ENCODE measurements at regions not wholly inside any gene's neighbourhood (a gene's known extent, or its start where the extent isn't known, plus 50 kb on each side); places are given as distances from the start of the nearest gene placed in this dataset.

DNA sequence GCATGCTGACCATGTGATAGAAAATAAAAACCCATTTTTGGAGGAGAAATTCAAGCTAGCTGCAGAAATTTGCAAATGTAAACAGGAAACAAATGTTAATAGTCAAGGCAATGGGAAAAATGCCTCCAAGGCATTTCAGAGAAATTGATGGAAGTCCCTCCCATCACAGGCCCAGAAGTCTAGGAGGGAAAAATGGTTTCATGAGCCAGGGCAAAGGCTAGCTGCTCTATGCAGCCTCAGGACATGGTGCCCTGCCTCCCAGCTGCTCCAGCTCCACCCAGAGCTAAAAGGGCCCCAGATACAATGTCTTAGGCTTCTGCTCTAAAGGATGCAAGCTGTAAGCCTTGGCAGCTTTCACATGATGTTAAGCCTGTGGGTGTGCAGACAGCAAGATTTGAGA, 1419.4 kb upstream of the CELF4 start:
- Histone ChIP-seq H3K27me3 (ENCODE audit: control insufficient read depth in 1 of 2, insufficient read depth in 1 of 2, low read length in 2 of 2) (no peaks in the 10 kb centered on the region), H3K23ac (ENCODE audit: low read length in 2 of 2) (no peak overlapping the region), H3K9me3 (ENCODE audit: control insufficient read depth, low read length) (peaks cover 3% of the 10 kb centered on the region), H2BK15ac (ENCODE audit: low read depth, poor library complexity, severe bottlenecking) (no peak overlapping the region), H3K18ac (ENCODE audit: low read depth in 1 of 2, low read length in 2 of 2) (no peak overlapping the region), H3K4me3 (ENCODE audit: insufficient read depth in 1 of 2, low read depth in 1 of 2, low read length in 2 of 2) (no peak overlapping the region), H2BK12ac (ENCODE audit: low read length in 2 of 2) (no peak overlapping the region), H3K14ac (ENCODE audit: low read length in 2 of 2) (no peak overlapping the region), H3K9ac (ENCODE audit: low read length) (no peak overlapping the region), H4K8ac (ENCODE audit: low read length) (no peak overlapping the region), H4K91ac (ENCODE audit: low read length) (no peak overlapping the region), H3K36me3 (ENCODE audit: control insufficient read depth in 1 of 2, insufficient read depth in 2 of 2, low read depth in 1 of 2, low read length in 2 of 2) (no peaks in the 10 kb centered on the region), H3K79me1 (replicated peaks; ENCODE audit: low read length, poor library complexity, severe bottlenecking) (no peaks in the 10 kb centered on the region), H3K4ac (ENCODE audit: low read depth in 1 of 2, low read length in 2 of 2) (no peak overlapping the region), H2AK5ac (ENCODE audit: low read length, severe bottlenecking) (no peak overlapping the region), H3K4me2 (ENCODE audit: low read length, poor library complexity, severe bottlenecking) (no peak overlapping the region), H3K27ac (ENCODE audit: low read length, poor library complexity, severe bottlenecking) (no peak overlapping the region), H2BK5ac (ENCODE audit: low read depth, low read length, poor library complexity, severe bottlenecking) (no peak overlapping the region), H2AFZ (ENCODE audit: low read depth, low read length) (no peak overlapping the region), H3K4me1 (ENCODE audit: control insufficient read depth, insufficient read depth, low read depth, low read length) (no peaks in the 10 kb centered on the region), H2BK120ac (ENCODE audit: low read depth, low read length) (no peak overlapping the region)
- DNase-seq = no peak

DNA sequence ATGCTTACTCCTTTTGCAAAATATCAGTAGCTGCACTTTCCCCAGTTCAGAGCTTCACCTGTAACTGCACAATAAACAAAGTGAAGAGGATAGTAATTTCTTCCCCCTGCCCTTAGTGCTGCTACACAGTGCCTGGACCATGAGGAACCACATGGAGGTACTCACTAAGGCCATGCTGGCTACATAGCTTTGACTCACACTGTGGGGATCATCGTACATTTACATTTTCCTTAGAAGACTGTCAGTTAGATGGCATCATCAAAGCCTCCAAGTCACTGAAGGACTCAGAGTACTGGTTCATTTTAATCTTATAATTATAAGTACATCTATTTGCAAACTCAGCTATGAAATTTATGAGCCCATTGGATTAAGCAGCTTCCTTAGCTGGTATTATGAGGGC, 1416.5 kb upstream of the CELF4 start:
- Histone ChIP-seq H3K4me1 (ENCODE audit: control insufficient read depth, insufficient read depth, low read depth, low read length) (no peaks in the 10 kb centered on the region), H4K91ac (ENCODE audit: low read length) (no peak overlapping the region), H3K4ac (ENCODE audit: low read depth in 1 of 2, low read length in 2 of 2) (no peak overlapping the region), H2BK120ac (ENCODE audit: low read depth, low read length) (no peak overlapping the region), H3K4me3 (ENCODE audit: insufficient read depth in 1 of 2, low read depth in 1 of 2, low read length in 2 of 2) (no peak overlapping the region), H3K4me2 (ENCODE audit: low read length, poor library complexity, severe bottlenecking) (no peak overlapping the region), H2BK12ac (ENCODE audit: low read length in 2 of 2) (no peak overlapping the region), H2AFZ (ENCODE audit: low read depth, low read length) (no peak overlapping the region), H2BK5ac (ENCODE audit: low read depth, low read length, poor library complexity, severe bottlenecking) (no peak overlapping the region), H2BK15ac (ENCODE audit: low read depth, poor library complexity, severe bottlenecking) (no peak overlapping the region), H2AK5ac (ENCODE audit: low read length, severe bottlenecking) (no peak overlapping the region), H3K27me3 (ENCODE audit: control insufficient read depth in 1 of 2, insufficient read depth in 1 of 2, low read length in 2 of 2) (no peaks in the 10 kb centered on the region), H3K36me3 (ENCODE audit: control insufficient read depth in 1 of 2, insufficient read depth in 2 of 2, low read depth in 1 of 2, low read length in 2 of 2) (no peaks in the 10 kb centered on the region), H3K23ac (ENCODE audit: low read length in 2 of 2) (no peak overlapping the region), H3K9ac (ENCODE audit: low read length) (no peak overlapping the region), H3K27ac (ENCODE audit: low read length, poor library complexity, severe bottlenecking) (no peak overlapping the region), H4K8ac (ENCODE audit: low read length) (no peak overlapping the region), H3K14ac (ENCODE audit: low read length in 2 of 2) (no peak overlapping the region), H3K79me1 (replicated peaks; ENCODE audit: low read length, poor library complexity, severe bottlenecking) (no peaks in the 10 kb centered on the region), H3K18ac (ENCODE audit: low read depth in 1 of 2, low read length in 2 of 2) (no peak overlapping the region), H3K9me3 (ENCODE audit: control insufficient read depth, low read length) (peaks cover 3% of the 10 kb centered on the region)
- no peak for DNase-seq
- WGBS = no CpG with 5 or more reads among the region's 1 CpG

DNA sequence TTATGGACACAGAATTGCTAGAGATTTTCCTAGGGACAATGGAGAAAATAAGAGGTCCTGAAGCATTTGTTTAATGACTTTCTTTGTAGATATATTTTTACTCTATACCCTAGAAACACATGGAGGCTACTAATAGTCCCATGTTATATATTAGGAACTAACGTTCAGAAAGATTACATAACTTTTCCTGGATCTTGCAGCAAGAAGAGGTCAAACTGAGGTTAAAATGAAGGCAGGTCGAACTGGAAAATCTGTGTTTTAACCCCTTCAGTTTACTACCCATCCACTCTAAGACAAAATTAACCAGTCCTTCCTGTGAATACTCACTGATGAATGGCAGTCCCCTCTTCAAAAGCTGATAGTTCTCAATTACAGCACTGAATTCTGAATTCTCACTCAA, 1415.8 kb upstream of the CELF4 start:
- Histone ChIP-seq H3K27me3 (ENCODE audit: control insufficient read depth in 1 of 2, insufficient read depth in 1 of 2, low read length in 2 of 2) (no peaks in the 10 kb centered on the region), H3K4me3 (ENCODE audit: insufficient read depth in 1 of 2, low read depth in 1 of 2, low read length in 2 of 2) (no peak overlapping the region), H3K9me3 (ENCODE audit: control insufficient read depth, low read length) (peaks cover 3% of the 10 kb centered on the region), H3K79me1 (replicated peaks; ENCODE audit: low read length, poor library complexity, severe bottlenecking) (no peaks in the 10 kb centered on the region), H3K9ac (ENCODE audit: low read length) (no peak overlapping the region), H3K14ac (ENCODE audit: low read length in 2 of 2) (no peak overlapping the region), H3K36me3 (ENCODE audit: control insufficient read depth in 1 of 2, insufficient read depth in 2 of 2, low read depth in 1 of 2, low read length in 2 of 2) (no peaks in the 10 kb centered on the region), H4K8ac (ENCODE audit: low read length) (no peak overlapping the region), H3K4me1 (ENCODE audit: control insufficient read depth, insufficient read depth, low read depth, low read length) (no peaks in the 10 kb centered on the region), H3K4ac (ENCODE audit: low read depth in 1 of 2, low read length in 2 of 2) (no peak overlapping the region), H3K18ac (ENCODE audit: low read depth in 1 of 2, low read length in 2 of 2) (no peak overlapping the region), H2AK5ac (ENCODE audit: low read length, severe bottlenecking) (no peak overlapping the region), H3K4me2 (ENCODE audit: low read length, poor library complexity, severe bottlenecking) (no peak overlapping the region), H3K27ac (ENCODE audit: low read length, poor library complexity, severe bottlenecking) (no peak overlapping the region), H2BK15ac (ENCODE audit: low read depth, poor library complexity, severe bottlenecking) (no peak overlapping the region), H3K23ac (ENCODE audit: low read length in 2 of 2) (no peak overlapping the region), H2AFZ (ENCODE audit: low read depth, low read length) (no peak overlapping the region), H2BK120ac (ENCODE audit: low read depth, low read length) (no peak overlapping the region), H2BK5ac (ENCODE audit: low read depth, low read length, poor library complexity, severe bottlenecking) (no peak overlapping the region), H4K91ac (ENCODE audit: low read length) (no peak overlapping the region), H2BK12ac (ENCODE audit: low read length in 2 of 2) (no peak overlapping the region)
- DNase-seq = peak; percentile 24
- WGBS = 15% methylated on average over 2 of the region's 2 CpGs

DNA sequence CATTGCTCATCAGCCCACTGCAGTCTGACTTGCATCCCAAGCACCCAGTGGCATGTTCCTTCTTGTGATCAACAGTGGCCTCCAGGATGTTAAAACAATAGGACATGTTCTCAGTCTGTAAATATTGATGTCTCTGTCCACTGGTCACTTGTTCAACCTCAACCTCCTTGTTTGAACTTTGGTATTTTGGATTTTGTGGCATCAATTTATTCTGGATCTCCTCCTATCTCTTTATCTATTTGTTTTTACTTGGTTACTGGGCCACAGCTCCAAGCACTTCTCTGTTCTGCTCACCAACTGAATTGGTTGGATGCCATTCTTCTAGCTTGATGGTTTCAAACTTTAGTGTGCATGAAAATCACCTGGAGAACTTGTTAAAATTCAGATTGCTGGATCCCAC, 1414.8 kb upstream of the CELF4 start:
- no peak overlapping the region for H2AK5ac ChIP-seq (ENCODE audit: low read length, severe bottlenecking)
- H4K91ac ChIP-seq (ENCODE audit: low read length) = no peak overlapping the region
- H3K9me3 ChIP-seq (ENCODE audit: control insufficient read depth, low read length) = peaks cover 3% of the 10 kb centered on the region
- no peak overlapping the region for H3K4ac ChIP-seq (ENCODE audit: low read depth in 1 of 2, low read length in 2 of 2)
- no peaks in the 10 kb centered on the region for H3K36me3 ChIP-seq (ENCODE audit: control insufficient read depth in 1 of 2, insufficient read depth in 2 of 2, low read depth in 1 of 2, low read length in 2 of 2)
- DNase-seq = no peak
- no peaks in the 10 kb centered on the region for H3K79me1 ChIP-seq (replicated peaks; ENCODE audit: low read length, poor library complexity, severe bottlenecking)
- no peak overlapping the region for H3K18ac ChIP-seq (ENCODE audit: low read depth in 1 of 2, low read length in 2 of 2)
- no peak overlapping the region for H2BK5ac ChIP-seq (ENCODE audit: low read depth, low read length, poor library complexity, severe bottlenecking)
- H3K14ac ChIP-seq (ENCODE audit: low read length in 2 of 2) = no peak overlapping the region
- no peak overlapping the region for H2BK15ac ChIP-seq (ENCODE audit: low read depth, poor library complexity, severe bottlenecking)
- no peaks in the 10 kb centered on the region for H3K27me3 ChIP-seq (ENCODE audit: control insufficient read depth in 1 of 2, insufficient read depth in 1 of 2, low read length in 2 of 2)
- H3K4me2 ChIP-seq (ENCODE audit: low read length, poor library complexity, severe bottlenecking) = no peak overlapping the region
- H3K4me3 ChIP-seq (ENCODE audit: insufficient read depth in 1 of 2, low read depth in 1 of 2, low read length in 2 of 2) = no peak overlapping the region
- no peak overlapping the region for H3K23ac ChIP-seq (ENCODE audit: low read length in 2 of 2)
- H3K27ac ChIP-seq (ENCODE audit: low read length, poor library complexity, severe bottlenecking) = no peak overlapping the region
- no peaks in the 10 kb centered on the region for H3K4me1 ChIP-seq (ENCODE audit: control insufficient read depth, insufficient read depth, low read depth, low read length)
- no peak overlapping the region for H4K8ac ChIP-seq (ENCODE audit: low read length)
- H2BK12ac ChIP-seq (ENCODE audit: low read length in 2 of 2) = no peak overlapping the region
- no peak overlapping the region for H3K9ac ChIP-seq (ENCODE audit: low read length)
- no peak overlapping the region for H2BK120ac ChIP-seq (ENCODE audit: low read depth, low read length)
- no peak overlapping the region for H2AFZ ChIP-seq (ENCODE audit: low read depth, low read length)
